ENCODE measurements at regions not wholly inside any gene's neighbourhood (a gene's known extent, or its start where the extent isn't known, plus 50 kb on each side); places are given as distances from the start of the nearest gene placed in this dataset.

DNA sequence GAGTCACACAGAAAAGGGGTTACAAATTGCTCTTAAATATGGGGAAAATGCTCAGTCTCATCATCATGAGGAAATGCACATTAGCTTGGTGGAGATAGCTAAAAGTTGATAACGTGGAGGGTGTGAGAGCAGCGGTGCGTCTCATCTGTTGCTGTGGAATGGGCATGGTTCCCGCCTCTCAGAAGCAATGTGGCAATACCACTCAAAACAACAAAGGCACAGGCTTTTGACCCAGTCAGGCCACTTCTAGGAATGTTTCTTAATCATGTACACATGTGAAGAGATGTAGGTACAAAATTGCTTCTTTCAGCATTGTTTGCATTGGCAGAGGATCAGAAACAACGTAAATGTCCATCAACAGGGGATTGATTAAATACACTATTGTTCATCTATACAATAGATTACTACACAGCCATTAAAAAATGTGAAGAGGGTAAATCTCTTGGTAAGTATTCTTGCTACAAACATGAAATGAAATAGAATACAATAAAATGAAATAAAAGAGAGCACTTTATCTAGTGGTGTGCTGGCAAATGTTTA, 212.6 kb upstream of the MSX2 start:
- no peak for ATAC-seq (ENCODE audit: low FRiP score)
- TF ChIP-seq, protein P1, sequence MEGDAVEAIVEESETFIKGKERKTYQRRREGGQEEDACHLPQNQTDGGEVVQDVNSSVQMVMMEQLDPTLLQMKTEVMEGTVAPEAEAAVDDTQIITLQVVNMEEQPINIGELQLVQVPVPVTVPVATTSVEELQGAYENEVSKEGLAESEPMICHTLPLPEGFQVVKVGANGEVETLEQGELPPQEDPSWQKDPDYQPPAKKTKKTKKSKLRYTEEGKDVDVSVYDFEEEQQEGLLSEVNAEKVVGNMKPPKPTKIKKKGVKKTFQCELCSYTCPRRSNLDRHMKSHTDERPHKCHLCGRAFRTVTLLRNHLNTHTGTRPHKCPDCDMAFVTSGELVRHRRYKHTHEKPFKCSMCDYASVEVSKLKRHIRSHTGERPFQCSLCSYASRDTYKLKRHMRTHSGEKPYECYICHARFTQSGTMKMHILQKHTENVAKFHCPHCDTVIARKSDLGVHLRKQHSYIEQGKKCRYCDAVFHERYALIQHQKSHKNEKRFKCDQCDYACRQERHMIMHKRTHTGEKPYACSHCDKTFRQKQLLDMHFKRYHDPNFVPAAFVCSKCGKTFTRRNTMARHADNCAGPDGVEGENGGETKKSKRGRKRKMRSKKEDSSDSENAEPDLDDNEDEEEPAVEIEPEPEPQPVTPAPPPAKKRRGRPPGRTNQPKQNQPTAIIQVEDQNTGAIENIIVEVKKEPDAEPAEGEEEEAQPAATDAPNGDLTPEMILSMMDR (IDR thresholded peaks at IDR 0.05) = no peak
- DNase-seq (ENCODE audit: low spot score) = no peak

DNA sequence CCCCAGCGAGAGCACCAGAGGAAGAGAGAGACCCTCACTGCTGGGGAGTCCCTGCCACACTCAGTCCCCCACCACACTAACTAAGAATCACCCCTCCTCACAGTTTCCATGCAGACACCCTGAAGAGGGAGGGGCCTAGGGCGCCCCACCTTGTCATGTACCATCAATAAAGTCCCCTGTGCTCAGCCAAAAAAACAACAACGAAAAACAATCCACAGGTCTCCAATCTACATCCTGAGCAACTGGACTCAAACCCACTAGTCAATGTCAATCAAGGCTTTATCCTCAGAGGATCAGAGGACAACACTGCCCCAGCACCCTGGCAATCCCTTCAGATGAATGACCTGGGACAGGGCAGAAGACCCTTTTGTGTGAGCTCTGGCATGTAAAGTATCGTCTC, 210.1 kb upstream of the MSX2 start:
- ATAC-seq (ENCODE audit: low FRiP score) (no peak), DNase-seq (ENCODE audit: low spot score) (no peak)
- TF ChIP-seq, protein P1 (IDR thresholded peaks at IDR 0.05) = no peak

DNA sequence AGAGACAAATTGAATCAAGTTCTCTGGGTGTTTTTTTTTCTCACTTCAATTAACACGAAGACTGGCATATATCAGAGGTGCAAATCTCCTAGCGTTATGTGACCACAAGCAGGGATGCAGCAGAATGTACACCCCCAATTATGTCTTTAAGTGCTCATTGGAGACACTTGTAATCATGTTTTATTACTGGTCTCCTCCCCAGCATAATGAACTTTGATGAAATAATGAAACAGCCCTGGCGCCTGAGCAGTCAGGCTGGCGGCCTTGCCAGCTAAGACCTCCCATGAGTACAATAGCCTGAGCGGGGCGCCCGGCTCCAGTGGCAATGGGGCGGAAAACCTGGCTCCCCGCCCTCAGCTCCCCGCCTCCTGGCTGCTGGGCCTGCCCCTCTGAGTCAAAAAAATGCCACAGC, 209.4 kb upstream of the MSX2 start:
- TF ChIP-seq, protein P1 (IDR thresholded peaks at IDR 0.05) = no peak
- no peak for DNase-seq (ENCODE audit: low spot score)
- ATAC-seq (ENCODE audit: low FRiP score) = no peak

DNA sequence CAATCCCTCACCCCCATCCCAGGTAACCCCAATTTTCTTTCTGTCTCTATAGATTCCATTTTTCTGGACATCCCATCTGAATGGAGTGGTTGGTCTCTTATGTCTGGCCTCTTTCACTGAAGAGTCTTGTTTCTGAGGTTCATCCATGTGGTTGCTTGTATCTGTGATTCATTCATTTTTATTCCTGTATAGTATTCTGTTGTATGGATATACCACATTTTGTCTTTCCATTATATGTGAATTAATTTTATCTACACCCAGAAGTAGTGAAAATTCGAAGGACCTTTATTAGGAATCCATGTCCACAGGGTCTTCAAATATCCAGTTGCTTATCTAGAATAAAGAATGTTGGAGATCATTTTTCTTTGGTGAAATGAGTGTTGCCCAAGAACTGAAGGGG, 207.6 kb upstream of the MSX2 start:
- TF ChIP-seq, protein P1 (IDR thresholded peaks at IDR 0.05) = no peak
- no peak for ATAC-seq (ENCODE audit: low FRiP score)
- DNase-seq (ENCODE audit: low spot score) = no peak

DNA sequence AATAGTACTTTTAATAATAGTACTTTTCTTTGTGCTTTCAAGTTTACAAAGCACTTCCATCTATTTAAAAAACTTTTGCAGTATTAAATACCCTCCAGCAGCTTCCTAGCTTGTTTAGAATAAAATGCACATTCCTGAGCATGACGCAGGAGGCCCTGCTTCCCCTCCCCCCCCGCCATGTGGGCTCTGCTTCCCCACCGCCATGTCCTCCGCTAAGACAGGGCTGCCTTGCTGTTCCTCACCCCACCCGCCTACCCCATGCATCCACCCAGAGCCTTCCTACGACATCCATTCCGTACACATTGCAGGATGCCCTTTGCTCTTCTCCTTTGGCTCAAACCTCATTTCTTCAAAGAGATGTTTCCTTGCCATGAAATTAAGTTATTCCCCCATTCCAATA, 205.9 kb upstream of the MSX2 start:
- TF ChIP-seq, protein P1 (IDR thresholded peaks at IDR 0.05) = no peak
- DNase-seq (ENCODE audit: low spot score) (no peak), ATAC-seq (ENCODE audit: low FRiP score) (no peak)

DNA sequence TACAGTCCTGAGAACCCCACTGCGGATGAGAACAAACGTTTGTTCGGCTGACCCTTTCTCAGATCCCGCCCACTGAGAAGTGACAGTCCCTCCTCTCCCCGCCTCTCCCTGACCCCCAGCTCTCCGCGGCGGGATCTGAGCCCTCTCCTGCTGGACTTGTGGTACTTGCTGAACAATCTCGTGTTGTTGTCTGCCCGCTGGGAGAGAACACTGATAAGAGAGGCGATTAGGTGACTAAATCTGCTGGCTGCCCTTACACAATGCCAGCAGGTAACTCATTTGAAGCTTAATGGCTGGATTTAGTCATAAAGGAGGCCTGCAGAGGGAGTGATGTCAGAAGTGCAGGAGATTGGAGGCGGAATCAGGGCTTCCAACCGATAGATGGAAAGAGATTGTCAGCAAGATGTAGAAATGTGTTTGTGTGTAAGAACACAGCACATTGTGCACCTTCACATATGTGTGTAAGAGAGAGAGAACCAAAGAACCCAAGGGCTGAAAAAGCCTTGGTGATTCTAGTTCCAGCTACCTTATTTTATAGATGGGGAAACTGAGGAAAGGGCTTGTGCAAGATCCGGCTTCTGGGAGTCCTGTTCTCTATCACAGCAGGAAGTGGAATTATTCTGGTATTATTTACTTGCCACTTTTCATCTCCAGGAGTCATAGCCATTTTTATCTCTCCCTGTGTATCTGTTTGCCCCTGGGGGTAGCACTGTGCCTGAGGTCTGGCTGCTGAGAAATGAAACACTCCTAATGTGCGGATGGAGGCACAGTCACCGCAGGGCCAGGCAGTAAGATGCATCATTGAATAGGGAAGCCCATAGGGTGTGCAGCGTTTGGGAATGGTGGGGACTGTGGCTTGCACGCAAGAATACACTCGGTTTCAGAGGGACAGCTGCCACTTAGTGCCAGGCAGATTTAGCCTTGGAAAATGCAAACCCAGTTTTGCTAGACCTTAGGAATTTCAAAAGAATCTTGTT, 203.7 kb upstream of the MSX2 start:
- TF ChIP-seq, protein P1 (IDR thresholded peaks at IDR 0.05) = no peak
- no peak for ATAC-seq (ENCODE audit: low FRiP score)

DNA sequence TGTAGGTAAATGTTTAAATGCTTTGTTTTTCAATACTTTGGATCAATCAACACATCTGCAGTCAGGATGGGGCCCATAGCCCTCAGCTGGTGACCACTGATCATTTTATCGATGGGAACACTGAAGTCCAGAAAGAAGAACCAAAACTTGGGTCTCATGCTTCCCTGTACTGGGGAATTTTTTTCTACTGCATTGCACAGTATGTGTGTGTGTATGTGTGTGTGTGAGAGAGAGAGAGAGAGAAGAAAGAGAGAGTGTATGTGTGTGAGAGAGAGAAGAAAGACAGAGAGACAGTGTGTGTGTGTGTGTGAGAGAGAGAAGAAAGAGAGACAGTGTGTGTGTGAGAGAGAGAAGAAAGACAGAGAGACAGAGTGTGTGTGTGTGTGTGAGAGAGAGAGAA, 202.9 kb upstream of the MSX2 start:
- ATAC-seq (ENCODE audit: low FRiP score) (no peak), DNase-seq (ENCODE audit: low spot score) (no peak)
- TF ChIP-seq, protein P1 (IDR thresholded peaks at IDR 0.05) = no peak

More for the DNA sequence above, 203.7 kb upstream of the MSX2 start:
- DNase-seq (ENCODE audit: low spot score) = no peak
